Loucy (cell line): ENCODE measurements at regions not wholly inside any gene's neighbourhood (a gene's known extent, or its start where the extent isn't known, plus 50 kb on each side); places are given as distances from the start of the nearest gene placed in this dataset.

Source experiments
- H2AFZ ChIP-seq: fragments of 200-600 bp; sonication (generic); 2 replicates; pipeline ENCODE4 v1.6.0; 2016; ENCODE audit warnings: antibody characterized with exemption, mild to moderate bottlenecking, low read length, moderate library complexity
- H3F3A ChIP-seq: fragments of 200-600 bp; 2 replicates; pipeline ENCODE4 v1.6.0; 2016; ENCODE audit warnings: antibody characterized with exemption, low read depth, mild to moderate bottlenecking
- H3K27me3 ChIP-seq: fragments of 200-600 bp; sonication (generic); 2 replicates; pipeline ENCODE4 v1.6.1; 2014; ENCODE audit warnings: low read length, mild to moderate bottlenecking; ENCODE audit not compliant: insufficient read depth, poor library complexity, severe bottlenecking
- H3K36me3 ChIP-seq: fragments of 200-600 bp; sonication (generic); 2 replicates; pipeline ENCODE4 v1.6.1; 2016; ENCODE audit warnings: low read length; ENCODE audit not compliant: insufficient read depth
- H3K4me1 ChIP-seq: fragments of 200-600 bp; sonication (generic); 2 replicates; pipeline ENCODE4 v1.5.1; 2014; ENCODE audit warnings: low read length, mild to moderate bottlenecking; ENCODE audit not compliant: insufficient read depth, poor library complexity, severe bottlenecking
- H3K4me2 ChIP-seq: fragments of 200-600 bp; sonication (generic); 2 replicates; pipeline ENCODE4 v1.6.0; 2014; ENCODE audit warnings: antibody characterized with exemption, low read length, low read depth, mild to moderate bottlenecking; ENCODE audit not compliant: poor library complexity, severe bottlenecking
- H3K4me3 ChIP-seq: fragments of 200-600 bp; sonication (generic); 2 replicates; pipeline ENCODE4 v1.5.1; 2014; ENCODE audit warnings: low read length, mild to moderate bottlenecking, mixed read lengths; ENCODE audit not compliant: poor library complexity, severe bottlenecking
- H3K79me2 ChIP-seq: fragments of 200-600 bp; sonication (generic); 2 replicates; pipeline ENCODE4 v1.6.1; 2014; ENCODE audit warnings: low read length; ENCODE audit not compliant: insufficient read depth
- H3K9ac ChIP-seq: fragments of 200-600 bp; sonication (generic); 2 replicates; pipeline ENCODE4 v1.6.0; 2014; ENCODE audit warnings: mild to moderate bottlenecking, low read depth, low read length, moderate library complexity; ENCODE audit not compliant: poor library complexity, severe bottlenecking
- H3K9me2 ChIP-seq: fragments of 200-600 bp; sonication (generic); replicated peaks from 2 replicates; pipeline ENCODE4 v1.6.1; 2016; ENCODE audit warnings: low read depth, low read length, mixed read lengths
- H3K9me3 ChIP-seq: fragments of 200-600 bp; sonication (generic); 2 replicates; pipeline ENCODE4 v1.6.1; 2014; ENCODE audit warnings: mild to moderate bottlenecking, antibody characterized with exemption, low read length, low read depth; ENCODE audit not compliant: insufficient read depth
- H4K20me1 ChIP-seq: fragments of 200-600 bp; sonication (generic); 2 replicates; pipeline ENCODE4 v1.6.0; 2014; ENCODE audit warnings: antibody characterized with exemption, low read length, mild to moderate bottlenecking; ENCODE audit not compliant: insufficient read depth, poor library complexity, severe bottlenecking
- EZH2phosphoT487 ChIP-seq: fragments of 200-600 bp; IDR thresholded peaks from 2 replicates; pipeline ENCODE4 v1.6.1; 2018; ENCODE audit warnings: antibody characterized with exemption, mild to moderate bottlenecking, moderate library complexity, borderline replicate concordance
- TF ChIP-seq, protein P1 (sequence below): fragments of 200-600 bp; sonication (generic); conservative IDR thresholded peaks from 2 replicates; pipeline ENCODE4 v1.5.1; 2014; ENCODE audit warnings: mild to moderate bottlenecking, antibody characterized with exemption, low read length

DNA sequence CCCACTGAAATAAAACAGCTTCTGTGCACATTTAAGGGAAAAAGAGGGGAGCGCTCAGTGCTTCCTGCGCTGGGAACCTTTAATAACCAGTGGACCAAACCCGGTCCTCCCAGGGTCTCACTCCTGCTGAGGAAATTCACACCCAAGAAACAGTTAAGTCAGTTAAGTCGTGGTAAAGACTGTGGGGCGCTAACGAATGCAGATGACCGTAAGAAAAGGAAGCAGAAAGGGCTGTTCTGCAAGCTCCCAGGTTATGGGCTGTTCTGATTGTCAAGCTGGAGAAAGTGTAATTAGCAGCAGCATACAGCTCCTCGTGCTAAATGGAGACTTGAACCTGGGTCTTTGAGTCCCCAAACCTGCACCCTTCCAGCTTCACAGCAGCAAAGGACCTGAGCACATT is 536.6 kb downstream of the NPHP4 start:
- H2AFZ ChIP-seq: no peak overlapping the region
- no peaks in the 10 kb centered on the region for H3K27me3 ChIP-seq
- no peaks in the 10 kb centered on the region for H3K4me1 ChIP-seq
- no peaks in the 10 kb centered on the region for H3K79me2 ChIP-seq
- H3K9me3 ChIP-seq: no peaks in the 10 kb centered on the region; the same call in 1 of the 2 replicates
- no peak overlapping the region for H3K4me3 ChIP-seq
- H3K4me2 ChIP-seq: no peak overlapping the region
- H3K9me2 ChIP-seq: no peaks in the 10 kb centered on the region
- no peaks in the 10 kb centered on the region for H3F3A ChIP-seq
- no peak overlapping the region for H3K9ac ChIP-seq
- TF ChIP-seq, protein P1, sequence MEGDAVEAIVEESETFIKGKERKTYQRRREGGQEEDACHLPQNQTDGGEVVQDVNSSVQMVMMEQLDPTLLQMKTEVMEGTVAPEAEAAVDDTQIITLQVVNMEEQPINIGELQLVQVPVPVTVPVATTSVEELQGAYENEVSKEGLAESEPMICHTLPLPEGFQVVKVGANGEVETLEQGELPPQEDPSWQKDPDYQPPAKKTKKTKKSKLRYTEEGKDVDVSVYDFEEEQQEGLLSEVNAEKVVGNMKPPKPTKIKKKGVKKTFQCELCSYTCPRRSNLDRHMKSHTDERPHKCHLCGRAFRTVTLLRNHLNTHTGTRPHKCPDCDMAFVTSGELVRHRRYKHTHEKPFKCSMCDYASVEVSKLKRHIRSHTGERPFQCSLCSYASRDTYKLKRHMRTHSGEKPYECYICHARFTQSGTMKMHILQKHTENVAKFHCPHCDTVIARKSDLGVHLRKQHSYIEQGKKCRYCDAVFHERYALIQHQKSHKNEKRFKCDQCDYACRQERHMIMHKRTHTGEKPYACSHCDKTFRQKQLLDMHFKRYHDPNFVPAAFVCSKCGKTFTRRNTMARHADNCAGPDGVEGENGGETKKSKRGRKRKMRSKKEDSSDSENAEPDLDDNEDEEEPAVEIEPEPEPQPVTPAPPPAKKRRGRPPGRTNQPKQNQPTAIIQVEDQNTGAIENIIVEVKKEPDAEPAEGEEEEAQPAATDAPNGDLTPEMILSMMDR: no peak
- TF ChIP-seq EZH2phosphoT487: no peak
- H3K36me3 ChIP-seq: no peaks in the 10 kb centered on the region
- no peaks in the 10 kb centered on the region for H4K20me1 ChIP-seq

DNA sequence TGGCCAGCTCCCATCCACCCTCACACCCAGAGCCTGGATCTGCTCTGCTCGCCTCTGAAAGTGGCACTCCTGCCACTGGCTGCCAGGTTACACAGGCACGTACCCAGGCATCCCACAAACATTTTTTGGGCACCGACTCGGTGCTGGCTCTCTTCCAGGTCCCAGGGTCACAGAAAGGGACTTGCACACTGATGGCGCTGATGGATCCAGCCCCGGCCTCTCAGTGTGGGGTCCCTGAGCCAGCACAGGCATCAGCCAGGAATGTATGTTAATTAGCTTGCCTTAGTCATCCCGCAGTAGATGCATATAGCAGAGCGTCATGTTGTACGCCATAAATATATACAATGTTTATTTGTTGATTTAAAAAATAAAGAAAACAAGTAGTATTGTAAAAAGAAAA is 537.2 kb downstream of the NPHP4 start:
- Histone ChIP-seq H3K36me3 (no peaks in the 10 kb centered on the region), H3K27me3 (no peaks in the 10 kb centered on the region), H3F3A (no peaks in the 10 kb centered on the region), H3K9me3 (no peaks in the 10 kb centered on the region), H3K4me2 (no peak overlapping the region), H3K9ac (no peak overlapping the region), H3K9me2 (no peaks in the 10 kb centered on the region), H3K79me2 (no peaks in the 10 kb centered on the region), H3K4me1 (no peaks in the 10 kb centered on the region), H2AFZ (no peak overlapping the region), H3K4me3 (no peak overlapping the region), H4K20me1 (no peaks in the 10 kb centered on the region)
- TF ChIP-seq, protein P1: no peak
- TF ChIP-seq EZH2phosphoT487: no peak

DNA sequence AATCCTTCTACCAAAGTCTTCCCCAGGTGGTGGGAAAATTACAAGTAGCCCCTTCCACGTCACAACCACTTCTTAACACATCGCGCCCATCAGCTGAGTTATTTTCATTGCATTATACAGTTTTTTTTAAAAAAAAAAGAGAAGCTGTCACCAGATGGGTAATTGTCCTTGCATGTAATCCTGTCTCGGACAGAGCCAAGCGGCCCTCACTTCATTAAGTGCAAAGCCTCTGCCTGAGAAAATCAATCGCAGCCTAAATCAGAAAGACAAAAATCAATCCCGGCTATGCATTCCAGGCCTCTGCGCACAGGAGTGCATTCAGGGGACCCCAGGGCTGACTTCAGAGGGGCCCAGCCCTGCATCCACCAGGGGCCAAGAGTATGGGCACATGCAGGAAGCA is 538.9 kb downstream of the NPHP4 start:
- Histone ChIP-seq H3K9ac (no peak overlapping the region), H3K9me3 (no peaks in the 10 kb centered on the region), H3K4me3 (no peak overlapping the region), H3K79me2 (no peaks in the 10 kb centered on the region), H3F3A (no peaks in the 10 kb centered on the region), H3K9me2 (no peaks in the 10 kb centered on the region), H3K27me3 (no peaks in the 10 kb centered on the region), H2AFZ (no peak overlapping the region), H3K4me1 (no peaks in the 10 kb centered on the region), H3K36me3 (no peaks in the 10 kb centered on the region), H4K20me1 (no peaks in the 10 kb centered on the region), H3K4me2 (no peak overlapping the region)
- TF ChIP-seq EZH2phosphoT487: no peak
- TF ChIP-seq, protein P1: no peak
